IPS-18a (cell line): ENCODE measurements at regions not wholly inside any gene's neighbourhood (a gene's known extent, or its start where the extent isn't known, plus 50 kb on each side); places are given as distances from the start of the nearest gene placed in this dataset.
"Not testable (repeated sequence)": the region's sequence is repeated elsewhere in the genome, so short reads cannot be mapped to it uniquely, and the experiment has no call there.

Experiments
- H3K27ac ChIP-seq: one replicate; pipeline ENCODE4 v1.5.1; 2013; ENCODE audit warnings: low read length
- H3K27me3 ChIP-seq: one replicate; pipeline ENCODE4 v1.6.1; 2013; ENCODE audit warnings: mild to moderate bottlenecking, low read length; ENCODE audit not compliant: control insufficient read depth, insufficient read depth
- H3K36me3 ChIP-seq: one replicate; pipeline ENCODE4 v1.6.1; 2013; ENCODE audit warnings: low read depth, low read length; ENCODE audit not compliant: control insufficient read depth
- H3K4me1 ChIP-seq: one replicate; pipeline ENCODE4 v1.6.1; 2013; ENCODE audit warnings: low read depth, low read length; ENCODE audit not compliant: control insufficient read depth
- H3K4me3 ChIP-seq: one replicate; pipeline ENCODE4 v1.5.1; 2013; ENCODE audit warnings: low read length
- H3K9ac ChIP-seq: one replicate; pipeline ENCODE4 v1.6.1; 2013; ENCODE audit warnings: mild to moderate bottlenecking, low read length, moderate library complexity
- H3K9me3 ChIP-seq: one replicate; pipeline ENCODE4 v1.6.1; 2013; ENCODE audit warnings: low read depth, low read length; ENCODE audit not compliant: control insufficient read depth

DNA sequence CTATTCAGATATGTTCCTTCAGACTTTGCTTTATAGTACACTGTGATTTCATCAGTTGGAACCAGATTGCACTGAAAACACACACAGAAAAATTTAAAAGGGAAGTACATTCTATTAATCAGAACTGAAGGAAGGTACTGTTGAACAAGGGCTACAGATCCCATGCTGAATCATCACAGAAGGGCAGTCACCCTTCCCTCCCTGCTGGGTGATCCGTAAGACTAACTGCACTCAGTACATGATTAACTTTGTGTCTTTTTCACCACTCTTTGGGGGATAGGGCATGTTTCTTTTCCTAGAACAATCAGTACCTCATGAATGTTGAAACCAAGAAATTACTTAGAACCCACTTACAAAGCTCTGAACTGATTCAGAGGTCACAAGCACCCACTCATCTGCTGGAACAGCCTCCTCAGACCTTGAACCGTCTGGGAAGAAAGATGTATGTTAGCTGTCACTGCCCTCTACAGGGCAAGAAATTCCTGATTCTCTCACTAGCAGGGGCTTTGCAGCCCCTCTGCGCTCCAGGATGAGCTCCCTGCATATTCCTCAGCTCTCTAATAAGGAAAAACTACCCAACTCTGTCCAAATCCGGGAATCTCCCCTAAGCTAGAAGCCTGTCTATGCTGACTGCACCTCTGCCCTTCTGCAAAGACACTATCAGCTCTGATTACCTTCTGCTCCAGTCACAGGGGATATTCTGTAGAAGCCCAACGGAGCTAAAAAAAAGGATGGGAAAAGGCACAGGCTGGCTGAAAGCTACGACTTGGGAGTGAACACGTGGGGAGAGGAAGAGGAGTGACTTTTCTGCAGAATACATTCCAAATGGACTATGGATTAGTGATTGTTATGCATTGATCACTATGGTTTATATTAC, 51.0 kb downstream of the IARS1 start:
- H3K36me3 ChIP-seq: peaks cover 100% of the 10 kb centered on the region
- H3K9me3 ChIP-seq: no peaks in the 10 kb centered on the region
- no peaks in the 10 kb centered on the region for H3K4me1 ChIP-seq
- no peak overlapping the region for H3K27ac ChIP-seq
- H3K9ac ChIP-seq: no peak overlapping the region
- no peak overlapping the region for H3K4me3 ChIP-seq
- no peaks in the 10 kb centered on the region for H3K27me3 ChIP-seq

DNA sequence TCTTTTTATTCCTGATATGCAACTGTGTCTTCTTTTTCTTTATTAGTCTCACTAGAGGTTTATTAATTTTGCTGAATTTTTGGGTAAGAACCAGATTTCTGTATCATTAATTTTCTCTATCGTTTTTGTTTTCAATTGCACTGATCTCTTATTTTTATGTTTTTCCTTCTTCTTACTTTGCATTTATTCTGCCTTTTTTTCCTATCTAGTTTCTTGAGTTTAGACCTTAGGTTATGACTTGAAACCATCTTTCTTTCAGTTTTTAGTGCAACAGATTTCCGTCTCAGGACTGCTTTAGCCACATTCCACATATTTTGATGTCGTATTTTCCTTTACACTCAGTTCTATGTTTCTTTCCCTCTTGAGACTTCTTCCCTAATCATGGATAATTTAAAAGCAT, 56.6 kb downstream of the IARS1 start:
- Histone ChIP-seq H3K9ac (no peak overlapping the region), H3K9me3 (no peaks in the 10 kb centered on the region), H3K27ac (no peak overlapping the region), H3K4me1 (no peaks in the 10 kb centered on the region), H3K27me3 (no peaks in the 10 kb centered on the region), H3K36me3 (peaks cover 82% of the 10 kb centered on the region), H3K4me3 (no peak overlapping the region)

DNA sequence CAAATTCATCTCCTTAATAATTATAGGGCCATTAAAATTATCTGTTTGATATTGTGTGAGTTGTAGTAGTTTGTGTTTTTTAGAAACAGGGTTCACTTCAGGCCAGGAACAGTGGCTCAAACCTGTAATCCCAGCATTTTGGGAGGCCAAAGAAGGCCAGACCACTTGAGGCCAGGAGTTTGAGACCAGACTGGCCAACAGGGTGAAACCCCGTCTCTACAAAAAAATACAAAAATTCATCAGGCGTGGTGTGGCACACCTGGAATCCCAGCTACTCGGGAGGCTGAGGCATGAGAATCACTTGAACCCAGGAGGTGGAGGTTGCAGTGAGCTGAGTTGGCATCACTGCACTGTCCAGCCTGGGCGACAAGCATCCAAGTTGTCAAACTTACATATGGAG, 57.0 kb downstream of the IARS1 start:
- Histone ChIP-seq H3K4me3 (no peak overlapping the region), H3K9ac (no peak overlapping the region), H3K4me1 (no peaks in the 10 kb centered on the region), H3K36me3 (peaks cover 78% of the 10 kb centered on the region), H3K27ac (no peak overlapping the region), H3K9me3 (no peaks in the 10 kb centered on the region), H3K27me3 (no peaks in the 10 kb centered on the region)

DNA sequence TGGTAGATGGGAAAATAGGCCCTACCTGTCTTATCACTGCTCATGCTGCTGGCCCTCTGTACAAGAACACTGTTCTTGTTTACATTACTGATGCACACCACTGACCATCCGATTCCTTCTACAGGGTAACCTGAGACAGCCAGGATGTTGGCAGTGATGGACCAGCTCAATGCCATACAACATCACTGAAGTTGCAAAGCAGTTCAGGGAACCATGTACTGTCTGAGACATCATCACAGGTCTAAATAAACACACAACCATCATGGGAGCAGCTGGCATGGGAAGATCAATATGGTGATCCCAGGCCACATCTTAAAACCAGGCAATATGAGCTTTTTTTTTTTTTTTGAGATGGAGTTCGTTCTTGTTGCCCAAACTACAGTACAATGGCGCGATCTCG, 59.0 kb downstream of the IARS1 start:
- Histone ChIP-seq H3K9me3 (no peaks in the 10 kb centered on the region), H3K9ac (no peak overlapping the region), H3K27ac (no peak overlapping the region), H3K4me1 (no peaks in the 10 kb centered on the region), H3K27me3 (no peaks in the 10 kb centered on the region), H3K36me3 (peaks cover 74% of the 10 kb centered on the region), H3K4me3 (no peak overlapping the region)

DNA sequence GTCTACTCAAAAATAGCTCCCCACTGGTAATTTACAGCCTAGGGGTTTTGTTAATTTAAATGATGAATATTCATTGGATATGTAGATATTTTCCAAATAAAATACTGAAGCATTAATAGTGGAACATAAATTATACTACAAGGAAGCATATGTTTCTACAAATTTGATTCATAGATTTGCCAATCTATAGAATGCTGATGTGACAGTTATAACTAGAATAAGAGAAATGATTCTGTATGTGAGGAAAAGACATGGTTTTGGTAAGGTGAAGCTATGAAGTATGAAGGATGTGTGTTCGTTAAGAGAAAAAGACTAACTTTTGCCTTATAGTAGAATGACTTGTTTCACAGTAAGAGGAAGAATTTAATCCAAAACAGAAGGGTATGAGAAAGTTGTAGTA, 61.3 kb downstream of the IARS1 start:
- Histone ChIP-seq H3K27me3 (no peaks in the 10 kb centered on the region), H3K4me3 (no peak overlapping the region), H3K27ac (no peak overlapping the region), H3K4me1 (no peaks in the 10 kb centered on the region), H3K9me3 (no peaks in the 10 kb centered on the region), H3K9ac (no peak overlapping the region), H3K36me3 (peaks cover 62% of the 10 kb centered on the region)

DNA sequence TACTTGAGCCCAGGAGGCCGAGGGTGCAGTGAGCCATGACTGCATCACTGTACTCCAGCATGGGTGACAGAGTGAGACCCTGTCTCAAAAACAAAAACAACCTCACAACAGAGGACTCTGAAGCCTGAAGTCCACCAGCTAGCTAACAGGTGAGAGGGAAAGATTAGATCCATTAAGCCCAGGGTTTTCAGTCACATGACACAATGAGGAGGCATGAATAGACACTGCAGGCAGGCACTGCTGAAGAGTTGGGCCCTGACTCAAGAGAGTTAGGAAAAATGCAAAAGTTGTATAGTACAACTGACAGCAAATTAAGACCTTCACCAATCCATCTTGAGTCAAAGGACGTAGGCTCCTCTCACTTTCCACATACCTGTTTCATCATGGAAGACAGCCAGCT, 64.9 kb downstream of the IARS1 start:
- no peaks in the 10 kb centered on the region for H3K27me3 ChIP-seq
- no peak overlapping the region for H3K9ac ChIP-seq
- peaks cover 64% of the 10 kb centered on the region for H3K36me3 ChIP-seq
- H3K4me1 ChIP-seq: no peaks in the 10 kb centered on the region
- no peak overlapping the region for H3K4me3 ChIP-seq
- H3K9me3 ChIP-seq: no peaks in the 10 kb centered on the region
- H3K27ac ChIP-seq: no peak overlapping the region

DNA sequence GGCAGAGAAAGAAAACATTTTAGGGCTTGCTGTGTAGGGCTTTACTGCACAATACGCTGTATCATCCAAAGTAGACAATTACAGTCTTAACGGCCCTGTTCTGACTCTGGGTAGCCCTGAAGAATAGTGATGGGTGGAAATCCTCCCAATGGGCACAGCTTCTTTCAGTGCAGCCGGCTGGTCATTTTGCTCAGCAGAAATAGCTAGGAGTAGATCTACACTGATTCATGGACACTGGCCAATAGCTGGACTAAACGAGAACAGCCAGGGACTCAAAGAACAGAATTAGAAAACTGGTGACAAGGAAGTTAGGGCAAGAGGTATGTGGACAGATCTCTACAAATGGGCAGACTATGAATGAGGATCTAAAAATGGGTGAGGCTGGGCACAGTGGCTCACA, 69.3 kb downstream of the IARS1 start:
- H3K9me3 ChIP-seq: no peaks in the 10 kb centered on the region
- no peak overlapping the region for H3K9ac ChIP-seq
- H3K27me3 ChIP-seq: no peaks in the 10 kb centered on the region
- H3K36me3 ChIP-seq: peaks cover 68% of the 10 kb centered on the region
- no peak overlapping the region for H3K4me3 ChIP-seq
- no peak overlapping the region for H3K27ac ChIP-seq
- no peaks in the 10 kb centered on the region for H3K4me1 ChIP-seq

DNA sequence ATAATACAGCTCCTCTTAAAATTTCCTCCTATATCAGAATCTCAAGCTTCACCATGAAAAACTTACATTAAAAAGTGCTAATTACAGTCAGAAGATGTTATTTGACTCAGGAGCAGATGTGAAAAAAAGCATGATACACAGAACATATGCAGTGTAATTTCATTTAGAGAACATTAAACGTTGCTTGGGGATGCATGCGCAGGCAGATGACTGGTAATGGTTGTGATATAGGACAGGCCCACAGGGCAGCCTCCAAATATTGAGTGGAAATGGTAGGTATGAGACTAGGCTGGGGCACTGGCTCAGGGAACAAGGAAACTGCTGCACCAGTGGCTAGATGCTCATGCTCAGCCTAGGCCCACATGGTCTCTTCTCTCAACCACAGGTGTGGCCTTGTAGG, 69.7 kb downstream of the IARS1 start:
- H3K4me3 ChIP-seq: no peak overlapping the region
- no peaks in the 10 kb centered on the region for H3K4me1 ChIP-seq
- H3K9me3 ChIP-seq: no peaks in the 10 kb centered on the region
- H3K9ac ChIP-seq: no peak overlapping the region
- peaks cover 66% of the 10 kb centered on the region for H3K36me3 ChIP-seq
- H3K27me3 ChIP-seq: no peaks in the 10 kb centered on the region
- H3K27ac ChIP-seq: no peak overlapping the region

DNA sequence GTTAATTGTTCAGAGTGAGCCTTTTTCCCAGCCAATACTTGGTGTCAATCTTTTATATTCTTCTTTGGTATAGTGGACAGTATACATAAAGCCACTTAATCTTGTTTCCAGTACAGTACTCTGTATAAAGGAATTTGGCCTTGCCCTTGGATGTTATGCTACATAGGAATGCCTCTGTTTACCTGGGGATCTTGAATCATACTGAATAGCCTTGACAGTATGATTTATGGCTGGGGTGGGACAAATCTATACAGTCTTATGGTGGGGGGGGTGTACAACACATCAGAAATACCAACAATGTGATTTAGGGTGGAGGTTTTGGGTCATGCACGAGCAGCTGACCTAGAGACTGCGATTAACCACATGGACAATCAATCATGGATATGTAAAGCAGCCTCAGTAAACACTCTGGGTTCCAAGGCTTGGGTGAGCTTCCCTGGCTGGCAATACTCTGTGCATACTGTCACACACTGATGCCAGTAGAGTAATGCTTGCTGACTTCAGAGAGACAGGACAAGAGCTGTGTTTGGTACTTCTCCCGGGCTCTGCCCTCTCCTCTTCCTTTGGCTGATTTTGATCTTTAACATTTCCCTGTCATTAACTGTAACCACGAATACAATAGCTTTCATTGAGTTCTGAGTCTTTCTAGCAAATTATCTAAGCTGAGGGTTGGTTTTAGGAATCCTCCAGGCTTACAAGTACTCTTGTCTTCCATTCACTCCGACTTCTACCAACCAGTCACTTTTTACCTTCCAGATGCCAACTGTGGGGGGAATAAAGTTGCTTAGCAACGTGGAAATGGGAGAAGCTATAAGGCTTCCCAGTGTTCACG, 84.6 kb downstream of the IARS1 start:
- H3K27me3 ChIP-seq: no peaks in the 10 kb centered on the region
- H3K9me3 ChIP-seq: no peaks in the 10 kb centered on the region
- no peak overlapping the region for H3K27ac ChIP-seq
- H3K4me1 ChIP-seq: no peaks in the 10 kb centered on the region
- H3K4me3 ChIP-seq: no peak overlapping the region
- no peak overlapping the region for H3K9ac ChIP-seq
- H3K36me3 ChIP-seq: peaks cover 50% of the 10 kb centered on the region

DNA sequence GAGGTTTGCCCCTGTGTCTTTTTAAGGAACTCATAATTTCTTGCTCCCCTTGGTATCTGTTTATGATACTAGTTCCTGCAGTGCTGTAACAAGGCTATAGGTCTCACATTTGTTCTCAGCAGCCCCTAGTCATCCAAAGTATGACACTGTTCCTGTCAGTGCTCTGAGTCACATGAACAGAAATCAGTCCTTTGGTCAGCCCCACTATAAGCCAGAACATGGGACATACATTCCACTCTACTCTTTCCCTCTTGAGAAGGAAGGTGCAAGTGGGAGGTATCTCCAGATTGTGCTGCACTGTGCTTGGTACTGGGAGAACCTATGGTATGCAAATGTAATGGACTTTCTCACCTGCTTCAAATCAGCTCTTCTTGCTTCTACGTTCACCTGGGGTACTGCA, 87.0 kb downstream of the IARS1 start:
- no peaks in the 10 kb centered on the region for H3K4me1 ChIP-seq
- H3K9me3 ChIP-seq: no peaks in the 10 kb centered on the region
- no peak overlapping the region for H3K4me3 ChIP-seq
- no peak overlapping the region for H3K27ac ChIP-seq
- H3K36me3 ChIP-seq: peaks cover 33% of the 10 kb centered on the region
- no peaks in the 10 kb centered on the region for H3K27me3 ChIP-seq
- no peak overlapping the region for H3K9ac ChIP-seq

DNA sequence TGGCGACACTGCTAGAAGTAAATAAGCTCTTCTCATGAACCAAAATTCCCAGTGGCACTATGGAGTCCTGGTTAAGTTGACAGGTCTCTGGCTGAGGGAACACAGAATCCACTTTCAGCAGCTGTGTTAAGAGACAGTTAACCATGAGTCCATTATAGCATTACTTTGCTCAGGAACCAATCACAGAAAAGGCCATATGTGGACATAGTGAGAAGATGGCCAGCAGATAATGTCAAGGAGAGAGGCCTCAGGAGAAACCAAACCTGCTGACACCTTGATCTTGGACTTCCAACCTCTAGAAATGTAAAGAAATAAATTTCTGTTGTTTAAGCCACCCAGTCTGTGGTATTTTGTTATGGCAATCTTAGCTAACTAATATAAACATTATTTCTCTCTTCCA, 88.7 kb upstream of the SPTLC1 start:
- H3K36me3 ChIP-seq, H3K27me3 ChIP-seq, H3K9ac ChIP-seq, H3K27ac ChIP-seq, H3K4me3 ChIP-seq, H3K9me3 ChIP-seq, H3K4me1 ChIP-seq: not testable (repeated sequence)

DNA sequence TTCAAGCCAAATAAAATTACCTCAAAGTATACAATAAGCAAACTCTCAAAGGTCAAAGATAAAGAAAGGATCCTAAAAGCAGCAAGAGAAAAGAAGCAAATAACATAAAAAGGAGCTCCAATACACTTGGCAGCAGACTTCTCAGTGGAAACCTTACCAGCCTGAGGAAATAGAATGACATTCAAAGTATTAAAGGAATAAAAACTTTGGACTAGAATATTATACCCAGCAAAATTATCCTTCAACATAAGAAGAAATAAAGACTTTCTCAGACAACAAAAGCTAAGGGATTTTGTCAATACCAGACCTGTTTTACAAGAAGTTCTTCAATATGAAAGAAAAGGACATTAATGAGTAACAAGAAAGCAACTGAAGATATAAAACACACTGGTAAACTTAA, 83.0 kb upstream of the SPTLC1 start:
- not testable (repeated sequence) for H3K27ac ChIP-seq, H3K9ac ChIP-seq, H3K27me3 ChIP-seq, H3K4me1 ChIP-seq, H3K4me3 ChIP-seq, H3K36me3 ChIP-seq, H3K9me3 ChIP-seq
